ENCODE measurements at regions not wholly inside any gene's neighbourhood (a gene's known extent, or its start where the extent isn't known, plus 50 kb on each side); places are given as distances from the start of the nearest gene placed in this dataset.

DNA sequence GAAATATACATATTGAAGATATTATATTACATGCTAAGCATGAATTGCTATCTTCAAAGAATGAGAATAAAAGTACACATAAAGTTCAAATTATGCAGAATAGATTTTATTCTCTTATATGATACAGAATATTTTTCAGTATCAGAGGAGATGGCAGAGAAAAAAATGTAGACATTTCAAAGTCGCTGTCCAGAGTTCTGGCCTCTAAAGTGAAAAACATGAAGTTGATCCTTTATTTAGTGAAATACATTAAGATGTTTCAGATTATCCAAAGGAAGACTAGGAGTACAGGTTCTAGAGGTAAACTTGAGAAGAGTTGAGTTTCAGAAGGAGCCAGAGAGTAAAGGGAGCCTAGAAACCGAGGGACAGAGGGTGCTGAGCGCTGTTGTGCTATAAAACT is 303.6 kb downstream of the UTP18 start:
- no peak for TF ChIP-seq CTCF (IDR thresholded peaks at IDR 0.05; ENCODE audit: low read depth, low read length)
- no peak for DNase-seq (ENCODE audit: low read depth in 2 of 2)
- no peak overlapping the region for H3K4me3 ChIP-seq (replicated peaks in 1 of 2; ENCODE audit: low read depth in 2 of 2, low read length in 2 of 2)

DNA sequence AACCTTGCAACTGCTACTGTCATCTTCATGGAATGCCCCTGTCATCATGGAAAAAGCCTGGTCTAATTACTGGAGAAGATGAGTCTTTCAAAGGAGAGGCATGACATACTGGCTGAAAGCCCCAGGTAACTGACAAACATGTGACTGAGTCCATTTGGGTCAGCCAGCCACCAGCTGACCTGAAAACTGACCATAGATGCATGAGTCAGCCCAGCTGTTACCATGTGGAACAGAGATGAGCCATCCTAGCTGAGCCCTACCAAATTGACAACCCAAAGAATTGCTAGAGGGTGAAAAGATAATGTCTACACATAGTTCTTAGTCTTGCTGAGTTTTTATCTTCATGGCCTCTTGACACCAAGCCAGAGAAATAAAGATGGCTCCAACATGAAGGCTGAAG is 311.8 kb downstream of the UTP18 start:
- H3K4me3 ChIP-seq (replicated peaks in 1 of 2; ENCODE audit: low read depth in 2 of 2, low read length in 2 of 2): no peak overlapping the region
- no peak for DNase-seq (ENCODE audit: low read depth in 2 of 2)

More for the DNA sequence above, 311.8 kb downstream of the UTP18 start:
- no peak for TF ChIP-seq CTCF (IDR thresholded peaks at IDR 0.05; ENCODE audit: low read depth, low read length)

Data from cardiac fibroblast (primary cell).